ENCODE measurements at regions not wholly inside any gene's neighbourhood (a gene's known extent, or its start where the extent isn't known, plus 50 kb on each side); places are given as distances from the start of the nearest gene placed in this dataset.
A peak's percentile ranks its signal among the peaks of the same experiment; 100 is the strongest.
"Not testable (repeated sequence)": the region's sequence is repeated elsewhere in the genome, so short reads cannot be mapped to it uniquely, and the experiment has no call there.

GRCh38 chr15:29648415-29648814 lies 173.9 kb downstream of the TJP1 start:
- not testable (repeated sequence) for DNase-seq (ENCODE audit: low spot score)

GRCh38 chr15:29645841-29646240 lies 176.4 kb downstream of the TJP1 start:
- no peak for DNase-seq (ENCODE audit: low spot score)

- DNase-seq (ENCODE audit: low spot score) = not testable (repeated sequence)
Measured at GRCh38 chr15:29644361-29644760, 177.9 kb downstream of the TJP1 start.

- DNase-seq (ENCODE audit: low spot score) = no peak
Measured at GRCh38 chr15:29638781-29639180, 183.5 kb downstream of the TJP1 start.

GRCh38 chr15:29638011-29638410 lies 184.3 kb downstream of the TJP1 start:
- DNase-seq (ENCODE audit: low spot score) = no peak

- DNase-seq (ENCODE audit: low spot score) = no peak
Measured at GRCh38 chr15:29637555-29637954, 184.7 kb downstream of the TJP1 start.

- DNase-seq (ENCODE audit: low spot score) = peak; percentile 52
Measured at GRCh38 chr15:29636921-29637320, 185.3 kb downstream of the TJP1 start.

- DNase-seq (ENCODE audit: low spot score) = no peak
Measured at GRCh38 chr15:29636140-29636539, 186.1 kb downstream of the TJP1 start.

- no peak for DNase-seq (ENCODE audit: low spot score)
Measured at GRCh38 chr15:29635513-29636098, 186.7 kb downstream of the TJP1 start.

- DNase-seq (ENCODE audit: low spot score) = no peak
Measured at GRCh38 chr15:29633971-29634370, 188.3 kb downstream of the TJP1 start.

- DNase-seq (ENCODE audit: low spot score) = no peak
Measured at GRCh38 chr15:29632671-29633406, 189.4 kb downstream of the TJP1 start.

GRCh38 chr15:29631076-29632070 lies 190.9 kb downstream of the TJP1 start:
- DNase-seq (ENCODE audit: low spot score) = no peak

- DNase-seq (ENCODE audit: low spot score) = no peak
Measured at GRCh38 chr15:29624271-29624670, 198.0 kb downstream of the TJP1 start.

GRCh38 chr15:29623116-29623639 lies 199.1 kb downstream of the TJP1 start:
- no peak for DNase-seq (ENCODE audit: low spot score)

- DNase-seq (ENCODE audit: low spot score) = no peak
Measured at GRCh38 chr15:29622637-29623036, 199.6 kb downstream of the TJP1 start.

GRCh38 chr15:29621616-29622015 lies 200.7 kb downstream of the TJP1 start:
- DNase-seq (ENCODE audit: low spot score) = no peak

- DNase-seq (ENCODE audit: low spot score) = no peak
Measured at GRCh38 chr15:29618586-29618985, 203.7 kb downstream of the TJP1 start.

- no peak for DNase-seq (ENCODE audit: low spot score)
Measured at GRCh38 chr15:29616512-29616911, 205.8 kb downstream of the TJP1 start.

- no peak for DNase-seq (ENCODE audit: low spot score)
Measured at GRCh38 chr15:29615791-29616190, 206.5 kb downstream of the TJP1 start.

GRCh38 chr15:29613951-29614382 lies 208.3 kb downstream of the TJP1 start:
- no peak for DNase-seq (ENCODE audit: low spot score)

- DNase-seq (ENCODE audit: low spot score) = no peak
Measured at GRCh38 chr15:29612701-29613100, 209.6 kb downstream of the TJP1 start.

GRCh38 chr15:29612096-29612495 lies 210.2 kb downstream of the TJP1 start:
- DNase-seq (ENCODE audit: low spot score) = no peak
